ENCODE measurements at regions not wholly inside any gene's neighbourhood (a gene's known extent, or its start where the extent isn't known, plus 50 kb on each side); places are given as distances from the start of the nearest gene placed in this dataset.

DNA sequence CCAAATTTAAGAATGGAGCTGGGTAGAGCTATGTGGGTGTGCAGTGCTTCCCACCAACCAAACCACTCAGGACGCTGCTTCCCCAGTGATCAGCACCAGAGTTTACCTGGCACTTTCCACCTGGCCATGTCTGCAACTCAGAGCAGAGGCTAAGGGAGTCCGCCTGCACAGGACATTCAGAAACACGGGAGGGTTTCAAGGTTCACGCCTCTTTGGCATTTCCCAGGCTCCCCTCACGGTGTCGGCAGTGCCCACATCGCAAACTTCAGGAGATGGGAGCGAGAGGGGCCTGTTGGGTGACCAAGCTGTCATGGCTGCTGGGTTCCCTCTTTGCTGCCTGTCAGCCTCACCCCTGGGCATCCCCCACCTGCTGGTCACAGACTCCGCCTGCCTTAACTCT is 161.5 kb downstream of the NXNL2 start:
- ChIA-PET POLR2A (no interaction called here), CTCF (interaction anchor here (0.6 kb wide), 1 partner anchor 10 kb away, joined by 3 read pairs; no protein-coding TSS in a partner anchor)
- DNase-seq (ENCODE audit: extremely low spot score), result no peak
- TF ChIP-seq, protein P1, sequence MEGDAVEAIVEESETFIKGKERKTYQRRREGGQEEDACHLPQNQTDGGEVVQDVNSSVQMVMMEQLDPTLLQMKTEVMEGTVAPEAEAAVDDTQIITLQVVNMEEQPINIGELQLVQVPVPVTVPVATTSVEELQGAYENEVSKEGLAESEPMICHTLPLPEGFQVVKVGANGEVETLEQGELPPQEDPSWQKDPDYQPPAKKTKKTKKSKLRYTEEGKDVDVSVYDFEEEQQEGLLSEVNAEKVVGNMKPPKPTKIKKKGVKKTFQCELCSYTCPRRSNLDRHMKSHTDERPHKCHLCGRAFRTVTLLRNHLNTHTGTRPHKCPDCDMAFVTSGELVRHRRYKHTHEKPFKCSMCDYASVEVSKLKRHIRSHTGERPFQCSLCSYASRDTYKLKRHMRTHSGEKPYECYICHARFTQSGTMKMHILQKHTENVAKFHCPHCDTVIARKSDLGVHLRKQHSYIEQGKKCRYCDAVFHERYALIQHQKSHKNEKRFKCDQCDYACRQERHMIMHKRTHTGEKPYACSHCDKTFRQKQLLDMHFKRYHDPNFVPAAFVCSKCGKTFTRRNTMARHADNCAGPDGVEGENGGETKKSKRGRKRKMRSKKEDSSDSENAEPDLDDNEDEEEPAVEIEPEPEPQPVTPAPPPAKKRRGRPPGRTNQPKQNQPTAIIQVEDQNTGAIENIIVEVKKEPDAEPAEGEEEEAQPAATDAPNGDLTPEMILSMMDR (IDR thresholded peaks at IDR 0.05; ENCODE audit: control extremely low read depth, extremely low read depth, low read depth, missing control alignments), result no peak

DNA sequence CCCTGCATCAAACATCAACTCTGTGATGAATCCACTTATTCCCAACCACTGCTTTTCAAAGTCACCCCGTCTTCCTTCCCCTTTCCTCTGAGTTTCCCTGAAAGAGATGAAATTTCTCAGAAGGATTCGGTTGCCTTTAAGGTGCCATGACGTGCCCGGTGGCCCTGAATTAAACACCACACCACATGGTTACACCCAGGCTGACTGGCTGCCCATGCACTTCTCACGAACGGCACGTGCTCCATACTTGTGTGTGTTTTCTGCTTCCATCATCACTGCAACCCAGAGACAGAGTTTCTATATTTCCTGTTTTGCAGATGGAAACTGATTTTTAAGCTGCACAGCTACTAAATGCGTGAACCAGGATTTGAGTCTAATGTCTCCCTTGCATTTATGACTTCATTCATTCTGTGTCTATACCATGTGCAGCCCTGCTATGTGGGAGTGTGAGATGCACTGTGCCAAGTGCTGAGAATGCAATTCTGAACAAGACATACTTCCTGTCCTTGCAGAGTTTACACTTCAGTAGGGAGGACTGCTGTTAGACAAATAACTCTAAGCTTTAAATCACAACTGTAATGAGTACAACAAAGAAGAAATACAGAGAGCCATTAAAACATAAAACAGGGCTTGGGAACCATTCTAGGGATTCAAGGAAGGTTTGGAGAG is 162.9 kb downstream of the NXNL2 start:
- TF ChIP-seq, protein P1 (IDR thresholded peaks at IDR 0.05; ENCODE audit: control extremely low read depth, extremely low read depth, low read depth, missing control alignments), result no peak
- ChIA-PET POLR2A (no interaction called here), CTCF (no interaction called here)
- no peak for DNase-seq (ENCODE audit: extremely low spot score)

DNA sequence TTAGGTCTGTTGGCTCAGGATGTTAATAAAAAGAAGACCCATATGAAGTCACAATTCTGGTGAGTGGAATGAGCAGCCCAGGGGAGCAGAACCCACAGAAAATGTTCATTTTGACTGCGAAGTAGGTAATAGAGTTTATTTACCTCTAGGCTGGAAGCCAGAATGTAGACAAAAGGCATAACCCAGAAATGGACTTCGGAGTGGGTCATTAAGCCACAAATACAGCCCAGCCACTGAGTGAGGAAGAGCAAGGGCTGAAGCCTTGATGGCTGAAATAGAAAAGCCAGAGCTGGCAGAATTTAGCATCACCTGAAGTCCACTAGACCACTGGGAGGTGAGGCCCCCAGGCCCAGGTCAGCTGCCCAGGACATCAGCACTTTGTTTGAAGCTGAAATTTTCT is 168.0 kb downstream of the NXNL2 start:
- TF ChIP-seq, protein P1 (IDR thresholded peaks at IDR 0.05; ENCODE audit: control extremely low read depth, extremely low read depth, low read depth, missing control alignments), result no peak
- DNase-seq (ENCODE audit: extremely low spot score), result no peak
- POLR2A ChIA-PET, result no interaction called here
- CTCF ChIA-PET, result no interaction called here

DNA sequence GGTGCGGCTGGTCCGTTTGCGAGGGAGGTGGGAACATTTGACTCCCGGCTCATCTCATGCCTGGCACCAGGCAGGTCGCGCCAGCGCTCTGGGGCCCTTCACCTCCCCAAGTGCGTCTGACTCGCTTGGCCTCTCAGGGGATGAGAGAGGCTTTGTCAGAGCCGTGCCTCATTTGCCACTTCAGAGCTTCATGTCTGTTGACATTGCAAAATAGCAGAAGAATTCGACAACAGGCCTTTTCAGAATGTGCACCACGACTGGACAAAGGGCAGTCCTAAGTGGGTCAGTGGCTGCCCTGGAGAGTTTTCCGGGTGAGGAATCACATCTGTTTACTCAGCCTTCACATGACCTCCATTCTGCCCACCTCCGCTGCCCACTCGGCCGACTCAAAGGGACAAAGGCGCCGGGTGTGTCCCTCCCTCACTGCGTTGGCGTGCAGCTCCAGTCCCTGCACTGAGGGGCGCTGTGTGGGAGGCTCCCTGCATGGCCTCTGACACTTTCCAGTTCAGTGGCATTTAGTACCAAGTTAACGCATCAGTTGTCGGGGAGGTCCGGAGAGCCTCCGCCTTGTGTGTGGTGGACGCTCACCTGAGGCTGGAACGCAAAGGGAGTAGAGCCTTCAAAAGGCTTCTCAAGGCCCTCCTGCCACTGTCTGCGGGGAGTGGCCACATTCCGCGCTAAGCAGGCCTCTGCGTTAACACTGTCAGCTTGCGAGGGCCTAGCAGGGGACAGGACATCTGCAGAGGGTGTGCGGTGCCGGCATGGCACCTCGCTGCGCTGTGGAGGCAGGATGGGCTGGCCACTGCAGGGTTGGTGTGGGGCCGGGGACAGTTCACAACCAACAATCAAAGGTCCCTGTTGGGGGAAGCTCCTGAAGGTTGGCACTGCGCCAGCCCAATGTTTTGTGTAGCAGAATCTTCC is 171.5 kb downstream of the NXNL2 start:
- ChIA-PET POLR2A (no interaction called here), CTCF (no interaction called here)

DNA sequence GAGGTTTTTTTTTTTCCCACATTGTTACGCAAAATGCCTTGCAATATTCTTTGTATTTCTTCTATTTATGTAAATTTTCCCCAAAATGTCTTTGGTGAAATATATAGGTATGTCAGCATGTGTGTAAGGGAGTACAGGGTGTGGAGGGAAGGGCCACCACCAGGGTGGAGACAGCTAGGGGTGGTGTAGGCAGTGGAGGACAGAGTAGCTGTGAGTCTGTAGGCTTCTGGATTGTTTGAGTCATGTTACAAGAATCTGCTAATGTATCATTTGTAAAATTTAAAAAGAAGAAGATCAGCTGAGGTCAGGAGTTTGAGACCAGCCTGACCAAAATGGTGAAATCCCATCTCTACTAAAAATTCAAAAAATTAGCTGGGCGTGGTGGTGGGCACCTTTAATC is 175.5 kb downstream of the NXNL2 start:
- no peak for DNase-seq (ENCODE audit: extremely low spot score)
- TF ChIP-seq, protein P1 (IDR thresholded peaks at IDR 0.05; ENCODE audit: control extremely low read depth, extremely low read depth, low read depth, missing control alignments), result no peak
- ChIA-PET CTCF (no interaction called here), POLR2A (no interaction called here)

More for the DNA sequence above, 171.5 kb downstream of the NXNL2 start:
- TF ChIP-seq, protein P1 (IDR thresholded peaks at IDR 0.05; ENCODE audit: control extremely low read depth, extremely low read depth, low read depth, missing control alignments), result no peak
- no peak for DNase-seq (ENCODE audit: extremely low spot score)

DNA sequence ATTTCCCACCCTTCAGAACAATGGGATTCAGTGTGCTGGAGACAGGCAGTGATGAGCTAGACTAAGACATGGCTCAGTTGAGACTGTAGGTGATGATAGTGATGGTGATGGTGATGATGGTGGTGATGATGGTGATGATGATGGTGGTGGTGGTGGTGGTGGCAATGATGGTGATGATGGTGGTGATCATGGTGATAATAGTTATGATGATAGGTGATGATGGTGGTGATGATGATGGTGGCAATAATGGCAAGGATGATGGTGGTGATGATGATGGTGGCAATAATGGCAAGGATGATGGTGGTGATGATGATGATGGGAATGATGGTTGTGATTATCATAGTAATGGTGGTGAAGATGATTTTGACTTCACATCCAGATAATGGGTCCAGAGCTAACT is 176.7 kb downstream of the NXNL2 start:
- ChIA-PET CTCF (interaction anchor here (1.4 kb wide), 1 partner anchor 11 kb away, joined by 3 read pairs; no protein-coding TSS in a partner anchor), POLR2A (no interaction called here)
- DNase-seq (ENCODE audit: extremely low spot score), result no peak
- TF ChIP-seq, protein P1 (IDR thresholded peaks at IDR 0.05; ENCODE audit: control extremely low read depth, extremely low read depth, low read depth, missing control alignments), result no peak

Data from GM10248 (cell line).